Liver (tissue), 3 donors: ENCODE measurements at regions not wholly inside any gene's neighbourhood (a gene's known extent, or its start where the extent isn't known, plus 50 kb on each side); places are given as distances from the start of the nearest gene placed in this dataset.

Experiments
- ATF3 ChIP-seq: IDR thresholded peaks from 2 replicates; pipeline ENCODE4 v1.6.1; 2016; ENCODE audit warnings: antibody characterized with exemption
- CTCF ChIP-seq: fragments of 150-350 bp; IDR thresholded peaks from 2 replicates; pipeline ENCODE4 v1.5.1; 2017; ENCODE audit warnings: improper control_type of control experiment, low read depth, low read length; ENCODE audit not compliant: missing input control
- EGR1 ChIP-seq, 2 donors: IDR thresholded peaks; 2 replicates each; pipeline ENCODE4 v1.6.1; 2016 to 2018; ENCODE audit warnings: antibody characterized with exemption in 2 of 2, low read depth in 2 of 2
- FOXA1 ChIP-seq: IDR thresholded peaks from 2 replicates; pipeline ENCODE4 v1.6.1; 2016; ENCODE audit warnings: antibody characterized with exemption
- MAX ChIP-seq: IDR thresholded peaks from 2 replicates; pipeline ENCODE4 v1.6.1; 2016; ENCODE audit warnings: antibody characterized with exemption
- NR2F2 ChIP-seq: IDR thresholded peaks from 2 replicates; pipeline ENCODE4 v1.6.1; 2016; ENCODE audit warnings: antibody characterized with exemption
- RAD21 ChIP-seq, 2 donors: IDR thresholded peaks; 2 replicates each; pipeline ENCODE4 v1.6.1; 2016; ENCODE audit warnings: antibody characterized with exemption in 2 of 2, mild to moderate bottlenecking in 2 of 2
- TAF1 ChIP-seq: conservative IDR thresholded peaks from 2 replicates; pipeline ENCODE4 v1.6.1; 2016; ENCODE audit warnings: antibody characterized with exemption, mild to moderate bottlenecking
- ZBTB33 ChIP-seq: IDR thresholded peaks from 2 replicates; pipeline ENCODE4 v1.6.1; 2016; ENCODE audit warnings: antibody characterized with exemption
- donor health status: healthy.
- donor health status: healthy.

GRCh38 chr3:104176706-104177105, 1190.0 kb upstream of the ALCAM start:
- no peak for TF ChIP-seq ATF3
- TF ChIP-seq ZBTB33: no peak
- TF ChIP-seq CTCF: no peak
- no peak for TF ChIP-seq MAX
- TF ChIP-seq TAF1: no peak
- TF ChIP-seq NR2F2: no peak
- TF ChIP-seq EGR1 (IDR thresholded peaks at IDR 0.05; ENCODE audit: low read depth in 2 of 2): no peak
- no peak for TF ChIP-seq FOXA1
- no peak for TF ChIP-seq RAD21 (IDR thresholded peaks at IDR 0.05)
